ENCODE measurements at regions not wholly inside any gene's neighbourhood (a gene's known extent, or its start where the extent isn't known, plus 50 kb on each side); places are given as distances from the start of the nearest gene placed in this dataset.

GRCh38 chr22:48169227-48169626, 1406.8 kb downstream of the TBC1D22A start:
- DNase-seq (ENCODE audit: low spot score), result no peak
- no peak overlapping the region for H3K4me3 ChIP-seq
- H3K36me3 ChIP-seq, result no peaks in the 10 kb centered on the region
- TF ChIP-seq, protein P1, sequence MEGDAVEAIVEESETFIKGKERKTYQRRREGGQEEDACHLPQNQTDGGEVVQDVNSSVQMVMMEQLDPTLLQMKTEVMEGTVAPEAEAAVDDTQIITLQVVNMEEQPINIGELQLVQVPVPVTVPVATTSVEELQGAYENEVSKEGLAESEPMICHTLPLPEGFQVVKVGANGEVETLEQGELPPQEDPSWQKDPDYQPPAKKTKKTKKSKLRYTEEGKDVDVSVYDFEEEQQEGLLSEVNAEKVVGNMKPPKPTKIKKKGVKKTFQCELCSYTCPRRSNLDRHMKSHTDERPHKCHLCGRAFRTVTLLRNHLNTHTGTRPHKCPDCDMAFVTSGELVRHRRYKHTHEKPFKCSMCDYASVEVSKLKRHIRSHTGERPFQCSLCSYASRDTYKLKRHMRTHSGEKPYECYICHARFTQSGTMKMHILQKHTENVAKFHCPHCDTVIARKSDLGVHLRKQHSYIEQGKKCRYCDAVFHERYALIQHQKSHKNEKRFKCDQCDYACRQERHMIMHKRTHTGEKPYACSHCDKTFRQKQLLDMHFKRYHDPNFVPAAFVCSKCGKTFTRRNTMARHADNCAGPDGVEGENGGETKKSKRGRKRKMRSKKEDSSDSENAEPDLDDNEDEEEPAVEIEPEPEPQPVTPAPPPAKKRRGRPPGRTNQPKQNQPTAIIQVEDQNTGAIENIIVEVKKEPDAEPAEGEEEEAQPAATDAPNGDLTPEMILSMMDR (IDR thresholded peaks at IDR 0.05), result no peak
- no peaks in the 10 kb centered on the region for H3K9me3 ChIP-seq
- no peaks in the 10 kb centered on the region for H3K27me3 ChIP-seq (replicated peaks; ENCODE audit: insufficient read depth)
- ATAC-seq (ENCODE audit: insufficient number of reproducible peaks, low FRiP score, low read depth), result no peak
- H3K4me1 ChIP-seq (ENCODE audit: control insufficient read depth in 1 of 2, low read depth in 2 of 2), result no peaks in the 10 kb centered on the region
- H3K27ac ChIP-seq, result no peak overlapping the region

- ATAC-seq (ENCODE audit: insufficient number of reproducible peaks, low FRiP score, low read depth) (no peak), DNase-seq (ENCODE audit: low spot score) (no peak)
- H3K4me1 ChIP-seq (ENCODE audit: control insufficient read depth in 1 of 2, low read depth in 2 of 2), result no peaks in the 10 kb centered on the region
- H3K27ac ChIP-seq, result no peak overlapping the region
- H3K9me3 ChIP-seq, result no peaks in the 10 kb centered on the region
- H3K27me3 ChIP-seq (replicated peaks; ENCODE audit: insufficient read depth), result no peaks in the 10 kb centered on the region
- H3K4me3 ChIP-seq, result no peak overlapping the region
- TF ChIP-seq, protein P1 (IDR thresholded peaks at IDR 0.05), result no peak
- H3K36me3 ChIP-seq, result no peaks in the 10 kb centered on the region
These were observed 1404.8 kb downstream of the TBC1D22A start for GRCh38 chr22:48167238-48167637.

DNA sequence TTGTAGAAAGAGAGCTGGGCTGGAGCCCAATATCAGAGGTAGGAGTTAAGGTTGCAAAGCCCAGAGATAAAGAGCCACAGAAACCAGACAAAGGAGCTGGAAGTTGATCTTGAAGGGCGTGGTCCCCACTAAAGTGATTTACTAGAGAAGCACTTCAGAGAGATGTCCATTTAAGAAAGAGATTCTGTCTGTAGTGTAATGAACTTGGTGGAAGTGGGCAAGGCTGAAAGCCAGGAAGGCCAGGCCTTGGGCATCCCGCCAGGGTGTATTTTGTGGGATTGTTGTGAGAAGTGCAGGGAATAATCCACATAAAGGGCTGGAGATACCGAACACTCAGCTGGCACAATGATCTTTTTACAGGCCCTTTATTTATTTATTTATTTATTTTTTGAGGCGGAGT, 1398.8 kb downstream of the TBC1D22A start:
- no peak overlapping the region for H3K27ac ChIP-seq
- TF ChIP-seq, protein P1 (IDR thresholded peaks at IDR 0.05), result no peak
- no peak for ATAC-seq (ENCODE audit: insufficient number of reproducible peaks, low FRiP score, low read depth)

DNA sequence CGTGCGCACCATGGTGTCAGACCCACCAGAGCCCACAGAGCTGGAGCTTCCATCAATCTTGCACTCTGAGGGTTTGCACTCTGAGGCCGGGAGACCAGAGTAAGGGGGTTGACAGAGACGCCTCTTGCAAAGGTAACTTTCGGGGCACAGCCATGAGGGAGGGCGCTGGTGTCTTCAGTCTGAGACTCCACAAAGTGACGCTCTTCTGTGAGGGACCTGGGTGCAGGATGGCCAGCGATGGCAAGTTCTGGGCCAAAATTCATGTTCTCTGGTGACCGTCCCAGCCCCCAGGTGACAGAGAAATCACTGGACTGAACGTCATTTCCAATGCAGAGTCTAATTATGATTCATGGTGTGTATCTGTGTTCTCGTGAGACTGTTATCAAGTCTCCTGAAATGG, 1395.2 kb downstream of the TBC1D22A start:
- DNase-seq (ENCODE audit: low spot score) (no peak), ATAC-seq (ENCODE audit: insufficient number of reproducible peaks, low FRiP score, low read depth) (no peak)
- TF ChIP-seq, protein P1 (IDR thresholded peaks at IDR 0.05), result no peak
- Histone ChIP-seq H3K4me3 (no peak overlapping the region), H3K4me1 (ENCODE audit: control insufficient read depth in 1 of 2, low read depth in 2 of 2) (no peaks in the 10 kb centered on the region), H3K27ac (no peak overlapping the region), H3K27me3 (replicated peaks; ENCODE audit: insufficient read depth) (no peaks in the 10 kb centered on the region), H3K9me3 (no peaks in the 10 kb centered on the region), H3K36me3 (no peaks in the 10 kb centered on the region)

More for the DNA sequence above, 1398.8 kb downstream of the TBC1D22A start:
- DNase-seq (ENCODE audit: low spot score), result no peak
- Histone ChIP-seq H3K4me3 (no peak overlapping the region), H3K27me3 (replicated peaks; ENCODE audit: insufficient read depth) (no peaks in the 10 kb centered on the region), H3K36me3 (no peaks in the 10 kb centered on the region), H3K9me3 (no peaks in the 10 kb centered on the region), H3K4me1 (ENCODE audit: control insufficient read depth in 1 of 2, low read depth in 2 of 2) (no peaks in the 10 kb centered on the region)

GRCh38 chr22:48156603-48157355, 1394.3 kb downstream of the TBC1D22A start:
- Histone ChIP-seq H3K36me3 (no peaks in the 10 kb centered on the region), H3K27ac (no peak overlapping the region), H3K27me3 (replicated peaks; ENCODE audit: insufficient read depth) (no peaks in the 10 kb centered on the region), H3K4me1 (ENCODE audit: control insufficient read depth in 1 of 2, low read depth in 2 of 2) (no peaks in the 10 kb centered on the region), H3K4me3 (no peak overlapping the region), H3K9me3 (no peaks in the 10 kb centered on the region)
- TF ChIP-seq, protein P1 (IDR thresholded peaks at IDR 0.05), result no peak
- no peak for DNase-seq (ENCODE audit: low spot score)
- no peak for ATAC-seq (ENCODE audit: insufficient number of reproducible peaks, low FRiP score, low read depth)
